OCI-LY7 (cell line): ENCODE measurements at regions not wholly inside any gene's neighbourhood (a gene's known extent, or its start where the extent isn't known, plus 50 kb on each side); places are given as distances from the start of the nearest gene placed in this dataset.

Experiments
- BruUV-seq: library from RNA; stranded (reverse); fragments of 400-500 nt; replicated peaks from 2 replicates; lab custom pipeline; 2021; lab: Mats Ljungman, UMichigan
- CTCF ChIA-PET: fragments of 300-600 bp; sonication (Branson Sonifier 250); formaldehyde crosslinking; loops from one replicate; lab custom pipeline; 2022; ENCODE audit warnings: antibody characterized with exemption; ENCODE audit not compliant: unreplicated experiment; lab: Charles Lee
- POLR2A ChIA-PET: fragments of 300-600 bp; sonication (Branson Sonifier 250); formaldehyde crosslinking; loops from one replicate; lab custom pipeline; 2022; ENCODE audit warnings: antibody characterized with exemption; lab: Charles Lee
- DNase-seq: peaks from one replicate; pipeline ENCODE4 v3.0.0-alpha.2; 2015; ENCODE audit warnings: low spot score
- H2AFZ ChIP-seq: fragments of 200-600 bp; sonication (generic), shearing (Covaris generic); 2 replicates; pipeline ENCODE4 v1.6.1; 2014; ENCODE audit warnings: mild to moderate bottlenecking, antibody characterized with exemption, low read length, moderate library complexity
- H3K27ac ChIP-seq: fragments of 200-600 bp; sonication (generic); 2 replicates; pipeline ENCODE4 v1.5.1; 2014; ENCODE audit warnings: mixed run types, low read depth, mild to moderate bottlenecking, moderate library complexity, low read length, inconsistent platforms; ENCODE audit not compliant: poor library complexity, severe bottlenecking
- H3K36me3 ChIP-seq: fragments of 200-600 bp; sonication (generic); 2 replicates; pipeline ENCODE4 v1.6.1; 2014; ENCODE audit warnings: mild to moderate bottlenecking, antibody characterized with exemption, low read length, moderate library complexity, mixed read lengths; ENCODE audit not compliant: insufficient read depth
- H3K4me1 ChIP-seq: fragments of 200-600 bp; sonication (generic); 2 replicates; pipeline ENCODE4 v1.5.1; 2014; ENCODE audit warnings: mild to moderate bottlenecking, low read length; ENCODE audit not compliant: insufficient read depth, poor library complexity, severe bottlenecking
- H3K4me2 ChIP-seq: fragments of 200-600 bp; sonication (generic); 2 replicates; pipeline ENCODE4 v1.6.1; 2014; ENCODE audit warnings: mild to moderate bottlenecking, low read length
- H3K4me3 ChIP-seq: fragments of 200-600 bp; sonication (generic); 2 replicates; pipeline ENCODE4 v1.5.1; 2014; ENCODE audit warnings: mild to moderate bottlenecking, low read depth, low read length; ENCODE audit not compliant: poor library complexity, severe bottlenecking
- H3K79me2 ChIP-seq: fragments of 200-600 bp; sonication (generic); 2 replicates; pipeline ENCODE4 v1.6.1; 2016; ENCODE audit warnings: low read depth, mild to moderate bottlenecking, low read length, moderate library complexity, mixed read lengths; ENCODE audit not compliant: insufficient read depth
- H3K9me2 ChIP-seq: fragments of 200-600 bp; sonication (generic); 2 replicates; pipeline ENCODE4 v1.6.1; 2016; ENCODE audit warnings: mild to moderate bottlenecking, low read length, mixed read lengths; ENCODE audit not compliant: insufficient read depth
- H3K9me3 ChIP-seq: fragments of 200-600 bp; sonication (generic); 2 replicates; pipeline ENCODE4 v1.6.1; 2014; ENCODE audit warnings: mild to moderate bottlenecking, mixed run types, low read length, mixed read lengths
- H4K20me1 ChIP-seq: fragments of 200-600 bp; sonication (generic); 2 replicates; pipeline ENCODE4 v1.6.1; 2014; ENCODE audit warnings: mild to moderate bottlenecking, antibody characterized with exemption, low read length, moderate library complexity, mixed read lengths; ENCODE audit not compliant: insufficient read depth
- CTCF ChIP-seq: fragments of 200-600 bp; sonication (generic); conservative IDR thresholded peaks from 2 replicates; pipeline ENCODE4 v1.5.1; 2014; ENCODE audit warnings: mild to moderate bottlenecking, antibody characterized with exemption, low read length, moderate library complexity, mixed read lengths
- EZH2phosphoT487 ChIP-seq: fragments of 200-600 bp; sonication (generic); IDR thresholded peaks from 2 replicates; pipeline ENCODE4 v1.6.1; 2018; ENCODE audit warnings: low read depth, borderline replicate concordance, mild to moderate bottlenecking, mixed run types, antibody characterized with exemption, low read length, moderate library complexity, mixed read lengths
- intact Hi-C: fragments of 100-400 bp; cut with micrococcal nuclease; formaldehyde crosslinking; loops from one replicate; pipeline ENCODE4 v1.10.0; 2022; ENCODE audit not compliant: unreplicated experiment

- Histone ChIP-seq H3K4me2 (no peak overlapping the region), H3K4me1 (peaks cover 10% of the 10 kb centered on the region), H3K27ac (no peak overlapping the region), H3K9me2 (no peaks in the 10 kb centered on the region), H3K79me2 (no peaks in the 10 kb centered on the region), H3K36me3 (no peaks in the 10 kb centered on the region), H2AFZ (no peak overlapping the region), H3K4me3 (no peak overlapping the region), H4K20me1 (no peaks in the 10 kb centered on the region), H3K9me3 (no peaks in the 10 kb centered on the region)
- intact Hi-C loops, result no loop called here
- ChIA-PET CTCF (interaction anchor here (0.9 kb wide), 1 partner anchor 31 kb away, joined by 3 read pairs; no protein-coding TSS in a partner anchor), POLR2A (interaction anchor here (0.5 to 1.3 kb wide), 10 partner anchors 10 to 932 kb away, joined by 3 to 6 read pairs (median 3); no protein-coding TSS in a partner anchor)
- no peak for TF ChIP-seq EZH2phosphoT487
- no peak for TF ChIP-seq CTCF
- DNase-seq, result no peak
- BruUV-seq, result no TSS peak
Measured at GRCh38 chr7:22876986-22877729, 54.5 kb upstream of the TOMM7 start.

GRCh38 chr7:22875470-22875869 is 52.8 kb upstream of the TOMM7 start:
- Histone ChIP-seq H3K36me3 (no peaks in the 10 kb centered on the region), H3K27ac (no peak overlapping the region), H3K9me2 (no peaks in the 10 kb centered on the region), H3K4me3 (no peak overlapping the region), H2AFZ (no peak overlapping the region), H3K4me1 (peaks cover 10% of the 10 kb centered on the region), H3K9me3 (no peaks in the 10 kb centered on the region), H3K79me2 (no peaks in the 10 kb centered on the region), H4K20me1 (no peaks in the 10 kb centered on the region), H3K4me2 (no peak overlapping the region)
- ChIA-PET CTCF (no interaction called here), POLR2A (interaction anchor here (0.6 to 1.2 kb wide), 4 partner anchors 8 to 128 kb away, joined by 3 to 7 read pairs (median 5); no protein-coding TSS in a partner anchor)
- intact Hi-C loops, result no loop called here
- BruUV-seq, result no TSS peak
- TF ChIP-seq CTCF, result no peak
- no peak for TF ChIP-seq EZH2phosphoT487
- no peak for DNase-seq

- no peak for TF ChIP-seq EZH2phosphoT487
- TF ChIP-seq CTCF, result no peak
- CTCF ChIA-PET, result no interaction called here
- intact Hi-C loops, result no loop called here
- Histone ChIP-seq H3K27ac (no peak overlapping the region), H4K20me1 (no peaks in the 10 kb centered on the region), H3K36me3 (no peaks in the 10 kb centered on the region), H3K4me3 (no peak overlapping the region), H3K79me2 (no peaks in the 10 kb centered on the region), H3K9me3 (no peaks in the 10 kb centered on the region), H3K4me2 (no peak overlapping the region), H2AFZ (no peak overlapping the region), H3K4me1 (peaks cover 10% of the 10 kb centered on the region), H3K9me2 (no peaks in the 10 kb centered on the region)
- POLR2A ChIA-PET, result interaction anchor here (0.6 to 1.2 kb wide), 4 partner anchors 10 to 1429 kb away, joined by 3 to 7 read pairs (median 4); no protein-coding TSS in a partner anchor
- no TSS peak for BruUV-seq
- DNase-seq, result no peak
Measured at GRCh38 chr7:22874904-22875303, 52.3 kb upstream of the TOMM7 start.
